Suprapubic skin (tissue), 4 donors: ENCODE measurements at regions not wholly inside any gene's neighbourhood (a gene's known extent, or its start where the extent isn't known, plus 50 kb on each side); places are given as distances from the start of the nearest gene placed in this dataset.

ENCODE experiments used
- DNase-seq, 2 donors: peaks; one replicate each; pipeline ENCODE4 v3.0.0-alpha.2; 2019; ENCODE audit warnings: low spot score in 2 of 2
- H3K27ac ChIP-seq: fragments of 200-600 bp; sonication (generic); one replicate; pipeline ENCODE4 v1.5.1; 2019
- H3K27me3 ChIP-seq: fragments of 200-600 bp; sonication (generic); one replicate; pipeline ENCODE4 v1.5.1; 2019
- H3K36me3 ChIP-seq: fragments of 200-600 bp; sonication (generic); one replicate; pipeline ENCODE4 v1.5.1; 2019
- H3K4me1 ChIP-seq: fragments of 200-600 bp; sonication (generic); one replicate; pipeline ENCODE4 v1.5.1; 2019
- H3K4me3 ChIP-seq: fragments of 200-600 bp; sonication (generic); one replicate; pipeline ENCODE4 v1.5.1; 2019; ENCODE audit warnings: mild to moderate bottlenecking
- H3K9me3 ChIP-seq: fragments of 200-600 bp; sonication (generic); one replicate; pipeline ENCODE4 v1.5.1; 2019
- EP300 ChIP-seq: sonication (generic); formaldehyde crosslinking; IDR thresholded peaks from one replicate; pipeline ENCODE4 v1.6.1; 2017; ENCODE audit warnings: antibody characterized with exemption
- POLR2A ChIP-seq, 2 donors: fragments of 450-650 bp; IDR thresholded peaks; one replicate each; pipeline ENCODE4 v1.6.1; 2017; ENCODE audit warnings: antibody characterized with exemption in 2 of 2, mild to moderate bottlenecking in 2 of 2, moderate library complexity in 2 of 2
- POLR2AphosphoS5 ChIP-seq, 3 donors: sonication (generic); formaldehyde crosslinking; IDR thresholded peaks; one replicate each; pipeline ENCODE4 v1.6.1; 2017; ENCODE audit warnings: antibody characterized with exemption in 3 of 3
- WGBS: methylation state at CpG from one replicate; pipeline ENCODE4 v1.1.5; 2018; 5-methylcytosine and 5-hydroxymethylcytosine counted together
- TF ChIP-seq, protein P1 (sequence below), 2 donors: fragments of 200-600 bp in 1 of 2; fragments of 450-650 bp in 1 of 2; sonication (generic) in 1 of 2; IDR thresholded peaks; one replicate each; pipeline ENCODE4 v1.5.1; 2016 to 2019; ENCODE audit warnings: antibody characterized with exemption in 2 of 2, mild to moderate bottlenecking in 1 of 2, moderate library complexity in 1 of 2

DNA sequence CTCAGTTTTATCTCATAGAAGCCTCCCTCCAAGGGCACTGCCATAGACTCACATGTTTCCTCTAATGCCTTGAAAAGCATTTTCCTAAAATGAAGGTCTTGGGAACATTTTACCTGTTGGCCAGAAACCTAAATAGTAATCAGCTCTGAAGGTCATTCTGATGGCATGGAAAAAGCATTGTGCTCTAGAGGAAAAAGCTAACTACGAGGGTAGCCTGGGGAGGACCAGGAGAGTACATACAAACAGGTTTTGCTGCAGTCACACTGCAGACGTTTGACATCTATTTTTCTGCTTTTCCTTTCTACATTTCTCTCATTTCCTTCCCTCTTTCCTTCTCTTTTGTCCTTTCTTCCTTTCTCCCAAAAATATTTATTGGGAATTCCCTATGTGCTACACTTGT, 103.3 kb upstream of the SORBS2 start:
- WGBS: 40% methylated on average over 2 of the region's 2 CpGs
- no peak overlapping the region for H3K4me3 ChIP-seq
- H3K4me1 ChIP-seq: peaks cover 7% of the 10 kb centered on the region
- no peaks in the 10 kb centered on the region for H3K27me3 ChIP-seq
- H3K9me3 ChIP-seq: no peaks in the 10 kb centered on the region
- H3K36me3 ChIP-seq: no peaks in the 10 kb centered on the region
- TF ChIP-seq EP300: no peak
- H3K27ac ChIP-seq: no peak overlapping the region
- DNase-seq: no peak

DNA sequence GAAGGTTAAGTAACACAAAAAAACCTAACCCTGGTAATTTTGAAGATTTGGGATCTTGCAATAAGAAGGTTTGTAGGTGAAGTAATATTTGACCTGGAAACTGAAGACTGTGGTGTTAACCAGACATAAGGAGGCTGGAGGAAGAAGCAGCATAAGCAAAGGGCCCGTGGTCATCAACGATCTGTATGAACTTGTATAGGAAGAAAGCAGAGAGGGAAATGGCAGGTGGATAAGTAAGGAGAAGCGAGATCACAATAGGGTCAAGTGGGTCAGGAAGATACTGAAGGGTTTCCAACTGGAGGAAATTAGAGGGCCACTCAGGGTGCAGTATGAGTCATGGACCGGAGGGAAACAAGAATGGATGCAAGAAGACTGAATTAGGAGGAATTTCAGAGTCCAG, 103.8 kb upstream of the SORBS2 start:
- no peaks in the 10 kb centered on the region for H3K27me3 ChIP-seq
- H3K9me3 ChIP-seq: no peaks in the 10 kb centered on the region
- H3K4me1 ChIP-seq: peaks cover 7% of the 10 kb centered on the region
- TF ChIP-seq POLR2AphosphoS5 (IDR thresholded peaks at IDR 0.05): no peak
- TF ChIP-seq POLR2A (IDR thresholded peaks at IDR 0.05): no peak
- TF ChIP-seq, protein P1, sequence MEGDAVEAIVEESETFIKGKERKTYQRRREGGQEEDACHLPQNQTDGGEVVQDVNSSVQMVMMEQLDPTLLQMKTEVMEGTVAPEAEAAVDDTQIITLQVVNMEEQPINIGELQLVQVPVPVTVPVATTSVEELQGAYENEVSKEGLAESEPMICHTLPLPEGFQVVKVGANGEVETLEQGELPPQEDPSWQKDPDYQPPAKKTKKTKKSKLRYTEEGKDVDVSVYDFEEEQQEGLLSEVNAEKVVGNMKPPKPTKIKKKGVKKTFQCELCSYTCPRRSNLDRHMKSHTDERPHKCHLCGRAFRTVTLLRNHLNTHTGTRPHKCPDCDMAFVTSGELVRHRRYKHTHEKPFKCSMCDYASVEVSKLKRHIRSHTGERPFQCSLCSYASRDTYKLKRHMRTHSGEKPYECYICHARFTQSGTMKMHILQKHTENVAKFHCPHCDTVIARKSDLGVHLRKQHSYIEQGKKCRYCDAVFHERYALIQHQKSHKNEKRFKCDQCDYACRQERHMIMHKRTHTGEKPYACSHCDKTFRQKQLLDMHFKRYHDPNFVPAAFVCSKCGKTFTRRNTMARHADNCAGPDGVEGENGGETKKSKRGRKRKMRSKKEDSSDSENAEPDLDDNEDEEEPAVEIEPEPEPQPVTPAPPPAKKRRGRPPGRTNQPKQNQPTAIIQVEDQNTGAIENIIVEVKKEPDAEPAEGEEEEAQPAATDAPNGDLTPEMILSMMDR (IDR thresholded peaks at IDR 0.05): no peak
- no peak for TF ChIP-seq EP300
- 91% methylated on average over 4 of the region's 4 CpGs for WGBS
- H3K36me3 ChIP-seq: no peaks in the 10 kb centered on the region
- no peak overlapping the region for H3K4me3 ChIP-seq
- H3K27ac ChIP-seq: no peak overlapping the region
- DNase-seq: no peak

GRCh38 chr4:185916231-185916630, 104.2 kb upstream of the SORBS2 start:
- 94% methylated on average over 4 of the region's 4 CpGs for WGBS

DNA sequence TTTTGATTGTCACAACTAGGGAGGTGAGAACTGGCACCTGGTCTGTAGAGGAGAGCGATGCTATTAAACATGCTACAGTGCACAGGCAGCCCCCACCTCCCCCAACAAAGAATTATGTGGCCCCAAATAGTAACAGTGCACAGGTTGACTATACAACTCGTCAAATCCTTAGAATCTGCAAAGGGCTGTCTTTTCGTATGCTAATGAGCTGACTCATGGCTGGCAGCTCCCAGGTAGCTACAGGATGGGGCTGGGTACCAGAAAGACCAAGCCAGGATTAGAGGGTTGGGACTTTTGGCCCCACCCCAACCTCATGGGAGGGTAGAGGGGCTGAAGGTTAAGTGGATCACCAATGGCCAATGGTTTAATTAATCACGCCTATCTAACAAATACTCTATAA, 104.7 kb upstream of the SORBS2 start:
- no peak for DNase-seq
- no peak for TF ChIP-seq POLR2A (IDR thresholded peaks at IDR 0.05)
- TF ChIP-seq, protein P1 (IDR thresholded peaks at IDR 0.05): no peak
- no peak for TF ChIP-seq EP300
- H3K9me3 ChIP-seq: no peaks in the 10 kb centered on the region
- no peaks in the 10 kb centered on the region for H3K27me3 ChIP-seq
- no peak overlapping the region for H3K27ac ChIP-seq
- H3K36me3 ChIP-seq: no peaks in the 10 kb centered on the region
- WGBS: 71% methylated on average over 4 of the region's 4 CpGs
- H3K4me3 ChIP-seq: no peak overlapping the region
- H3K4me1 ChIP-seq: peaks cover 7% of the 10 kb centered on the region

More at GRCh38 chr4:185916231-185916630, 104.2 kb upstream of the SORBS2 start:
- Histone ChIP-seq H3K36me3 (no peaks in the 10 kb centered on the region), H3K9me3 (no peaks in the 10 kb centered on the region), H3K4me1 (peaks cover 7% of the 10 kb centered on the region), H3K4me3 (no peak overlapping the region), H3K27me3 (no peaks in the 10 kb centered on the region), H3K27ac (no peak overlapping the region)
- no peak for DNase-seq
- TF ChIP-seq, protein P1 (IDR thresholded peaks at IDR 0.05): no peak
- no peak for TF ChIP-seq EP300
- no peak for TF ChIP-seq POLR2A (IDR thresholded peaks at IDR 0.05)
- TF ChIP-seq POLR2AphosphoS5 (IDR thresholded peaks at IDR 0.05): no peak

- Histone ChIP-seq H3K27me3 (no peaks in the 10 kb centered on the region), H3K27ac (no peak overlapping the region), H3K4me1 (no peaks in the 10 kb centered on the region), H3K9me3 (no peaks in the 10 kb centered on the region), H3K36me3 (no peaks in the 10 kb centered on the region), H3K4me3 (no peak overlapping the region)
- TF ChIP-seq POLR2A (IDR thresholded peaks at IDR 0.05): no peak
- TF ChIP-seq EP300: no peak
- no peak for TF ChIP-seq POLR2AphosphoS5 (IDR thresholded peaks at IDR 0.05)
- TF ChIP-seq, protein P1 (IDR thresholded peaks at IDR 0.05): no peak
- WGBS: 86% methylated on average over 4 of the region's 4 CpGs
- DNase-seq: no peak
Observed at GRCh38 chr4:185919107-185919506, 107.1 kb upstream of the SORBS2 start.

- no peak for TF ChIP-seq EP300
- Histone ChIP-seq H3K4me1 (no peaks in the 10 kb centered on the region), H3K27me3 (no peaks in the 10 kb centered on the region), H3K27ac (no peak overlapping the region), H3K36me3 (no peaks in the 10 kb centered on the region), H3K4me3 (no peak overlapping the region), H3K9me3 (no peaks in the 10 kb centered on the region)
- DNase-seq: no peak
- WGBS: 57% methylated on average over 6 of the region's 6 CpGs
Observed at GRCh38 chr4:185920171-185920570, 108.2 kb upstream of the SORBS2 start.
